HS-5 (cell line): ENCODE measurements at regions not wholly inside any gene's neighbourhood (a gene's known extent, or its start where the extent isn't known, plus 50 kb on each side); places are given as distances from the start of the nearest gene placed in this dataset.
A peak's percentile ranks its signal among the peaks of the same experiment; 100 is the strongest.
"Not testable (repeated sequence)": the region's sequence is repeated elsewhere in the genome, so short reads cannot be mapped to it uniquely, and the experiment has no call there.

Experiments used
- DNase-seq: peaks from one replicate; pipeline ENCODE4 v3.0.0-alpha.2; 2012; ENCODE audit warnings: low read depth

GRCh38 chr2:14988600-14988999, 356.1 kb downstream of the LRATD1 start:
- DNase-seq, result no peak

- no peak for DNase-seq
Measured at GRCh38 chr2:14991723-14992122, 359.2 kb downstream of the LRATD1 start.

DNA sequence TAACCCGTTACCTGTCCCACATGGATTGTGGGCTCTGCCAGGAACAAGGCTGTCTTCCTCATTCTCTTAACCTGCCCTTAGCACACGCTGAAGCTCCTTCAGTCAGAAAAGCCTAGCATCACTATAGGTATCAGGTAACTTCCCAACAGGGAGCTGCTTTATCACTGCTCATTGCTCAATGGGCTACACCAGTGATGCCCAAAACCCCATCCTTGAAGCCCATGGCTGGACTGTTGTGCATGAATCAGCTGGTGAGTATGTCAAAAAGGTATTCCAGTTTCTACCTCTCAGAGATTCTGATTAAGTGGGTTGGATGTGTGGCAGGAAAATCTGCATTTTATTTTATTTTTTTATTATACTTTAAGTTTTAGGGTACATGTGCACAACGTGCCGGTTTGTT, 362.2 kb downstream of the LRATD1 start:
- DNase-seq, result no peak

- no peak for DNase-seq
Measured at GRCh38 chr2:14996351-14997014, 364.0 kb downstream of the LRATD1 start.

GRCh38 chr2:14998546-14998945, 366.0 kb downstream of the LRATD1 start:
- DNase-seq, result no peak

GRCh38 chr2:14999114-14999661, 366.7 kb downstream of the LRATD1 start:
- no peak for DNase-seq

GRCh38 chr2:15002519-15002918, 370.0 kb downstream of the LRATD1 start:
- DNase-seq, result not testable (repeated sequence)

DNA sequence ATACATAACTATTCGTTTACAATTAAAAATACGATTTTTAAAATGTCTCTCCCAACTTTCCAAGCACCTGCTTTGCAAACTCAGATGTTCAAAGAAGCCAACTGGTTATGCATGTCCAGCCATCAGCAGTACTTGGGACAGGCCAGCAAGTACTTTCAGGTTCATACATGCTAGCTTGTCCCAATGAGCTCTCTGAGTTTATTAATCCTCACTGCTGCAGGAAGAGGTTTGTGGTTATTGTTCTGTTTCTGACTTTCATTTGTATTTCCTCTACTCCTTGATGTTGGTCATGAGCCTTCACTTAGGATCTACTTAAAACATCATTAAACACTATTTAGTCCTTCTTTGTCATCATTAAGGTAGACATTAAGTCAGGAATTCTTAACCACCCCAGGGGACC, 374.1 kb downstream of the LRATD1 start:
- no peak for DNase-seq

DNA sequence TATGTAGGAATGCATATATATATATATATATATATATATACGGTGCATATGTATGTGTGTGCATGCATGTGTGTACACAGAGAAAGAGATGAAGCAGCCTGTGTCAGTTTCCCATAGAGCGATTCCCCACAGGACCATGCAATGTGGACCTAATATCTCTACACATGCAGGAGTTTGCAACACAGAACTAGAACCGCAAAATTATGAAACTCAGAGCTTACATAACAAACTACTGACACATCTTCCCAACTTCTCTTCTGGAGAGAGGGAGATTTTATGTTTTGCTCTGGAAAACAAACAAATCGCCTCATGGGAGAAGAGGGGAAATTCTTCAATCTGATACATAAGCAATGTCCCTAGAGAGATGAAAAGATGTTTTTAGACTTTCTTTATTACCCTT, 377.2 kb downstream of the LRATD1 start:
- peak; percentile 52 for DNase-seq

DNA sequence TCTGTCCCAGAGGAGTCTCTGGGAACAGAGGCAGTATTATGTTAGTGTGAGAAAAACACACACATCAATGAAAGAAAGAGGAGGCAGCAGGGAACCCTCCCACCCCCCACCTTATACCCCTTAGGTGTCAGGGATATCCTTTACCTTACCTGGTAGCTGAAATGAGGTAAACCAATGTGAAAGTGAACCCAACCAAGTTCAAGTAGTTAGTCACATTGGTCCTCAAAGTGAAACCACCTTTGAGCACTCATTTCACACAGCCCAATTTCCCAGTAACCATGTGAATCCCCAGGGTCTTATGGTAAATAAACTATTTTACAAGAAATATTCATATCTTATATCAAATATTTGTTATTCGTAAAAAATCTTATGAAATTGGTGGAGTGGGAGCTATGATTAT, 377.8 kb downstream of the LRATD1 start:
- DNase-seq, result no peak

GRCh38 chr2:15018814-15019213, 386.3 kb downstream of the LRATD1 start:
- DNase-seq, result no peak

DNA sequence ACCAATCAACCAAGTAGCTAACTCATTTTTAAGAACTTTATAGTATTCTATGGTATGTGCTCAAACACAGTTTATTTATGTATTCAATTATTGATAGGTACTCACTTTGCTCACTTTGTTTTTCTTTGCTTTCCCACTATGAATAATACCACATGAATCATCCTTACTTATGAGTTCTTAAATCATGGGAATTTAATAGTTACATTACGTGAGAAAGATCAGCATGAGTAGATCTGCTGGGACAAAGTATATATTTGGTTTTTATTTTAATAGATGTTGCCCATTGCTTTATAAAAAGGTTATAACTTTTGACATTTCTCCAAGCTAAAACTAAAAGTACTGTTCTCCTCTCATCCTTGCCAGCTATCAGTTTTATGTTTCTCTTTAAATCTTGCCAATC, 390.7 kb downstream of the LRATD1 start:
- no peak for DNase-seq

- no peak for DNase-seq
Measured at GRCh38 chr2:15028406-15028805, 395.9 kb downstream of the LRATD1 start.

GRCh38 chr2:15031745-15032240, 399.3 kb downstream of the LRATD1 start:
- no peak for DNase-seq

- no peak for DNase-seq
Measured at GRCh38 chr2:15034246-15034645, 401.7 kb downstream of the LRATD1 start.

- no peak for DNase-seq
Measured at GRCh38 chr2:15034860-15035259, 402.3 kb downstream of the LRATD1 start.

GRCh38 chr2:15038366-15039364, 406.1 kb downstream of the LRATD1 start:
- no peak for DNase-seq

DNA sequence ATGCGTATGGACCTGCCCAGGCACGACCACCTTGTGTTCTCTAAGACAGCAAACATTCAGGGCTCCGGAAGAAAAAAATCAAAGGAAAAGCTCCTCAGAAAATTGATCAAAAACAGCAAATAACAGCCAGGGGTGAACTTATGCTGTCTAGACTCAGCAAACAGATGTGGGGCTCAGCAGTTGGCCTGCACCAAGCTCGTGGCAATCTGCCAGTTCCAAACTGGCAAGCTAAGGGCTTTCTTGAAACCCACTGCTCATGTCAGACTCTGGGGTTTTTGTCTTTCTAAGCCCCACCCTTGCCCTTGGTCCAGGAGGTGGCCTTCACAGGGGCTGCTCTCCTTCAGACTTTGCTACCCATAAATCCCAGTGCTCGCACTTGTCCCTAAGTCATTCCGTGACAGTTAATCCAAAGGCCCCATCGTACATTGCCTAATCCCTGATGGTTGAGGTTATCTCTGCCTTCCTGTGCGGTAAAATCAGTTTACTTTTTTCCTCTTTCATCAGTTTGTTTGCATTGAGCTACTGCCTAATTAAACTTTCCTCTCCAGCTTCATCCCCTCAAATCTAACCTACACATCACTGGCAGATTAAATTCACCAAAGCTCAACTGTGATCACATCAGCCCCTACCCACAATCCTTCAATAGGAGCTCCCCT, 408.0 kb downstream of the LRATD1 start:
- DNase-seq, result no peak

DNA sequence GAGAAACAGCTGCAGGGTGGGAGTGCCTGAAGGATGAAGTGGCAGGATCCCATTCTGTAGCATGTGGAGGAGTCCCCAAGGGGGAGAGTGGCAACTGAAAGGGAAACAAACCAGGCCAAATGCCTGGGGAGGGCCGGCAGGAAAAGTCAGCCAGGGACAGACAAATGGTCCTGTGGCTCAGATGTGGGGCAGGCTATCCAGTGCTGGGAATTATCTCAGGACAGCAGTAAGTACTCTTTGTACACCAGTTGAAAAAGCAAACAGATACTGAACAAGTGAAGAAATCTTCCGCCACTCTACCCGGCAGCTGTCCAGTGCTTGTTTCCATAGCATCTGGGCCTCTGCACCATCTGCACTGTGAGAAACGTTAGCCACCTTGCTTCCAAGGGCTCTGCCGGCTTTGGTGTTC, 408.9 kb downstream of the LRATD1 start:
- no peak for DNase-seq

DNA sequence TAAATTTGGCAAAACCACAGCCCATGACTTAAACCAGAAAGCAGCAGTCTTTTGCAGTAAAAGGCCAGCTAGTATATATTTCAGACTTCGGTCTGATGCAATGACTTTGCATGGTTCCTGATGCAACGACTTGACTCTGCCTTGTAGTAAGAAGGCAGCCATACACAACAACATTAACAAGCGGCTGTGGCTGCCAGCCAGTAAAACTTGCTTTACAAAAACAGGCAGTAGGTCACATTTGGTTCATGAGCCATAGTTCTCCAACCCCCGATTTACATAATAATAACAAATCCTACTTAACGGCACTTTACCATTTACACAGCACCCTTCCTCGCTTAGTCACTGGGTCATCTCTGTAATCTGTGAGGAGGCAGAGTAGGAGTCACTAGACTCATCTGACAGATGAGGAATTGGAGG, 410.3 kb downstream of the LRATD1 start:
- peak; percentile 74 for DNase-seq

DNA sequence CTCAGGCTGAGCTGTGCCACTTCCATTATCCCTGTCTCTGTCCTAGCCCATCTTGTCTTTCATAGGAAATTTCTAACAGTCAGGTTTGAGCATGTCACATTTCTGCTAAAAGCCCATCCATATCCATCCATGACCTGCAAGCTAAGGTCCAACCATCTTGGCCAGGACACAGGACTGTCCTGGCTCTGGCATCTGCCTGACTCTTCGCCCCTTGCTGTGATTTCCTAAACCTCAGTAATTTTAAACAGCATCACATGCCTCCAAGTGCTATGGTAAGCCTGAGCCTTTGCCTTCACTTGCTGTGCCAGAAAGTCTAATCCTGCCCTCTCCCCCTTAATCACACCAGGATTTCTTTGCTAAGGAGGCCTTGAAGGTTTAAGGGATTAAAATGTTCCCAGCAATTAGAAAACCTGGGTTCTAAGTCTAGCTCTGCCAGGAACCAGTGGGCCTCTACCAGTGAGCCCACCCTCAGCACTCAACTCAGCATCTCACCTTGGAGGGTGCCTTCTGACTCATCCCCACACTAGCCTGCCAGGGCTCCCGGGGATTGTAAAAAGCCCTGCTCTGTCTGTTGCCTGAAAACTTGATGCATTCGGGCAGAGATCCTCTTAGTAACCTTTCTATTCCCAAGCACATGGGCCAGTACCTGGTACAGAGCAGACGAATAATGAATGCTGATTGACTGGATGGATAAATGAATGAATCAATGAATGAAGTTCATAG, 411.0 kb downstream of the LRATD1 start:
- no peak for DNase-seq

DNA sequence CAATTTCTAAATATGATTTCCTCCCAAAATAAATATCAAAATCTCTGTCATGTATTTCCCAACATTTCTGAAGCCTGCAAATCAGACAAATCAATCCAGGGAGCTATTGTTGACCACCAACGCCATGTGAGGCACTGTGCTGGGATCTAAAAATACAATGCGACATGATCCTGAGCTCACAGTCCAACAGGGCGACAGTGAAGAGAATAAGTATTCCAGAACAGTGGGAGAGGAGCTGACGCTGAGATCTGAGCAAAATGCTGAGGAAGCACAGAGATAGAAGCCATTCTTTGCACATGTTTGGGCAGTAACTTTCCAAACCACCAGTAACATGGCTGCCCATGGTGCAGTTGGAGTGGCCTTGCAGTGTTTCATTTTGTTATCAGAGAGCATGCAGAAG, 412.5 kb downstream of the LRATD1 start:
- DNase-seq, result no peak
